D721Med (cell line): ENCODE measurements at regions not wholly inside any gene's neighbourhood (a gene's known extent, or its start where the extent isn't known, plus 50 kb on each side); places are given as distances from the start of the nearest gene placed in this dataset.

Experiments
- DNase-seq: peaks from one replicate; pipeline ENCODE4 v3.0.0; 2011; ENCODE audit warnings: low spot score; ENCODE audit not compliant: insufficient read length
- FAIRE-seq: peaks from 2 replicates; lab custom pipeline; 2011; peaks lifted over from hg19 to GRCh38; lab: Jason Lieb, UNC
- TF ChIP-seq, protein P1 (sequence below): IDR thresholded peaks from 2 replicates; pipeline ENCODE4 v1.5.1; 2012; ENCODE audit warnings: mild to moderate bottlenecking, control low read depth; ENCODE audit not compliant: insufficient read depth; ENCODE audit errors: missing control alignments

DNA sequence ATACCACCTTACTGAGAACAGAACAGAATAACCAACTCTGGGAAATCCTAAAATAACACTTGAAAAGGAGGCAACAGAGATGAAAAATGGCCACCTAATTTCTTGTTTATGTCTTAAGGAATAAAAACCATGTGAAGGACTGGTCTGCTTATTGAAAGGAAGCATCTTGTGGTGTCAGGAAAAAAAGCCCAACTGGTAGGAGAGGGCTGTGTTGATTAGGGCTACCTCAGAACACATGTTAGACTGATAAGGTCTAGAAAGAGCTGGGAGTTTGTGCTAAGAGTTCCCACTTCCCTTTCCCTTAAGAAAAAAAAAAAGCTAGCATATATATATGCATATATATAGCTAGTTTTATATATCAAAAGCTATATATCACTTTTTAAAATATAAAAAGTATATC lies 425.3 kb upstream of the BTBD3 start:
- TF ChIP-seq, protein P1, sequence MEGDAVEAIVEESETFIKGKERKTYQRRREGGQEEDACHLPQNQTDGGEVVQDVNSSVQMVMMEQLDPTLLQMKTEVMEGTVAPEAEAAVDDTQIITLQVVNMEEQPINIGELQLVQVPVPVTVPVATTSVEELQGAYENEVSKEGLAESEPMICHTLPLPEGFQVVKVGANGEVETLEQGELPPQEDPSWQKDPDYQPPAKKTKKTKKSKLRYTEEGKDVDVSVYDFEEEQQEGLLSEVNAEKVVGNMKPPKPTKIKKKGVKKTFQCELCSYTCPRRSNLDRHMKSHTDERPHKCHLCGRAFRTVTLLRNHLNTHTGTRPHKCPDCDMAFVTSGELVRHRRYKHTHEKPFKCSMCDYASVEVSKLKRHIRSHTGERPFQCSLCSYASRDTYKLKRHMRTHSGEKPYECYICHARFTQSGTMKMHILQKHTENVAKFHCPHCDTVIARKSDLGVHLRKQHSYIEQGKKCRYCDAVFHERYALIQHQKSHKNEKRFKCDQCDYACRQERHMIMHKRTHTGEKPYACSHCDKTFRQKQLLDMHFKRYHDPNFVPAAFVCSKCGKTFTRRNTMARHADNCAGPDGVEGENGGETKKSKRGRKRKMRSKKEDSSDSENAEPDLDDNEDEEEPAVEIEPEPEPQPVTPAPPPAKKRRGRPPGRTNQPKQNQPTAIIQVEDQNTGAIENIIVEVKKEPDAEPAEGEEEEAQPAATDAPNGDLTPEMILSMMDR, result no peak
- DNase-seq, result no peak
- no peak for FAIRE-seq

DNA sequence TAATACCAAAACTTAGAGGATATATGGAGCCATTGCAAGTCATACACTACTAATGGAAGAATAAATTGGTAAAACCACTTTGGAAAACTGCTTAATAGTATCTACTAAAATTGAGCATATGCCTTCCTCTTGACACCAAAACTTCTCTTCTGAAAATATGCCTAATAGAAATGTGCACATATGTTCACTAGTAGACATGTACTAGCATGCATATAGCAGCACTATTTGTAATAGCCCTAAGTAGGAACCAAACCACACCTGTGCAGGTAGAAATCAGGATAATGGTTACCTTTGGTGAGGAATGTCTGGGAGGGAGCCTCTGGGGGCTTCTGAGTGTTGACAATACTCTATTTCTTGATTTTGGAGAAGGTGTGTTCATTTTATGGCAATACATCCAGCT lies 424.8 kb upstream of the BTBD3 start:
- DNase-seq (no peak), FAIRE-seq (no peak)
- TF ChIP-seq, protein P1, result no peak

DNA sequence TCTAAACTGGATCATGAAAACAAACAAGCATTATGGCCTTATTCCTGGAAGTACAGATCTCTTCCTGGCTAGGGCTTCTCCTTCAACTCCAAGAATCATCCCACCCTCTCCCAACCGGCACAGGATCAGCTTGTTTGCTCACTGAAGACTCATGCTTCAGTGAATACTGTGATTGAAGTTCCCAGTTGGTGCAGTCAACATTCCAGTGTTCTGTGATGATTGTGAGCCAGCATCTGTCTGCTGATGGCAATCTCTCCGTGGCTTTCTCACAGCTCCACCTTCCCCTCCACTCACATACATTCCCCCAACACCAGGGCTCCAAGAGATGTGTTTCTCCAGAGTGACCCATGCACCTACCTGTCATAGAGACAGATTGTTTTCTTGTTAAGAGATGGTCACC lies 421.3 kb upstream of the BTBD3 start:
- TF ChIP-seq, protein P1, result no peak
- DNase-seq (no peak), FAIRE-seq (no peak)

DNA sequence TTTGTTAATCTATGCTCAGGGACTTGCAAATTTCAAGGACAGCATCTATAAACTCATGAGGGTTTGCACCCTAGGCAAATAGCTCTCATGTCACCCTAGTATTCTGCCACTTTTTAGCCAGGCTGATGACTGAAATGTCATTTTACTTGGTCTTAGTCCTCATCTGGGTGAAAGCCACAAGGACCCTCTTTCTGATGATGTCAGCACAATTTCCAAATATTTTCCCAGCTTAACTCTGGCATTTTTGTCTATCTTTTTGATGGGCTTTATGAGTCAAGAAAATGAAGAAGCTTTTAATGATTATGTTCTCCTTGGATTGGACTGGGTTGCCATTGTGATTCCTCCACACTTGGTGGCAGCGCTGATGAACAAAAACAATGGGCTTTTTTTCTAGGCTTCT lies 420.1 kb upstream of the BTBD3 start:
- TF ChIP-seq, protein P1, result no peak
- DNase-seq, result no peak
- no peak for FAIRE-seq

DNA sequence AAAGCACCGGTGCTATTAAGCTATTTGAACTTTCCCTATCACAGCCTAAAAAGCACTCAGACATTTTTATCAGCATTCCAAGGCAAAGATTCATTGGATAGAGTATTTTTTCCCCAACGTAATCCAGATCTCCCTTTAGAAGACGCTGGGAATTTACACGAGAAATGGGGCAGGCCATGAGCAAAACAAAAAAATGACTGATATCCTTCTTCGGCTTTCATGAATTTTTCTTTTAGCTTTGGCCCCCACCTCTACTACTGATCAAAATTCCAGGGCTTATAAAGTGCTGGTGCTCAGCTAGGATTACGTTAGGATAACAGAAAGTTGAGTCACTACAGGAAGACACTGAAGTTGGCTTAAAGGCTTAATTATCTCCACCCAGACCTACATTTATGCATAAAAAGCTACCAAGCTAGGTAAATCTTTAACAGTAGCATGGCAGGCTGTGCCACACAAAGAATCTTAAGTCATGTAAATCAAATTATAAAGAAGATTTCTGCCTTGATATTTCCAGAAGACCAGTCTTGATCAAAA lies 418.5 kb upstream of the BTBD3 start:
- FAIRE-seq, result no peak
- DNase-seq, result no peak
- TF ChIP-seq, protein P1, result no peak

DNA sequence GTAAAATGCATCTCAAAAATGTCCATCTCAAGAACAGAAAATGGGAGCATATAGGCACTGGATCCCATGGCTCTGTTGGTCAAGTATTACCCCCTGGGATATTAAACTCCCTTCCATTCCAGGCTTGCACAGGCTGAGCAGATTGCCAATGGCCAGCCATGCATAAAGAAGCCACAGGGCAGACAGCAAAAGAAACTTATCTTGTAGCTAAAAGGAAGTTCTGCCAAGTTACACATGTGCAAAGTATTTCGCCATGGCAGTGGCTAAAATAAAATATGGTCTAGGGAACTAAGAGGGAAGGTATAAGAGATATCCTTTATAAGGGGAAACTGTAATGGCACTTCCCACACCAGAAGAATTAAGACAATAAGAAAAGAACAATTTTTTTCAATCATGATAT lies 415.6 kb upstream of the BTBD3 start:
- DNase-seq (no peak), FAIRE-seq (no peak)
- TF ChIP-seq, protein P1, result no peak

DNA sequence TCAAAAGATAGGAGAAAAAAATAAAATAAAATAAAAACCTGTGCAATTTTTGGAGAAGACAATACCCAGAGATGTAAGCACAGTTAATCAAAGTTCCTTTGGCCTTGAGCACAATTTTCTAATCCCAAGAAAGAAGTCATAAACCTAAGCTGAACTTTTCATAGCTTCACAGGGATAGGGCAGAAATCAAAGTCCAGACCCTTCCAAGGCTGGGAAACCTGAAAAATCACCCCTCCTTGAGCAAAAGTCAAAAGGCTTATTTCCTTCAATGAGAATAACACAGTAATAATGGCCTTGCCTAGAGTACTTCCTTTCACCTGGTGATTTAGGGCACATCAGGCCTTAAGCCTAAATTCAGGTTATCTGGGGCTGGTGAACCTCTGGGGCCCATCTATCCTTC lies 415.0 kb upstream of the BTBD3 start:
- TF ChIP-seq, protein P1, result no peak
- FAIRE-seq (no peak), DNase-seq (no peak)
